Neural progenitor cell (in vitro differentiated cells): ENCODE measurements at regions not wholly inside any gene's neighbourhood (a gene's known extent, or its start where the extent isn't known, plus 50 kb on each side); places are given as distances from the start of the nearest gene placed in this dataset.

Experiments
- DNase-seq: peaks from one replicate; pipeline ENCODE4 v3.0.0-alpha.2; 2016; ENCODE audit warnings: low spot score
- H2AFZ ChIP-seq: fragments of 200-600 bp; sonication (generic); replicated peaks from 2 replicates; pipeline ENCODE4 v1.6.1; 2016; ENCODE audit warnings: antibody characterized with exemption
- H3F3A ChIP-seq: fragments of 200-600 bp; sonication (generic); 2 replicates; pipeline ENCODE4 v1.6.1; 2016; ENCODE audit warnings: antibody characterized with exemption, low read depth
- H3K27ac ChIP-seq: fragments of 200-600 bp; sonication (generic); 2 replicates; pipeline ENCODE4 v1.5.1; 2016; ENCODE audit warnings: mild to moderate bottlenecking
- H3K27me3 ChIP-seq: fragments of 200-600 bp; sonication (generic); 2 replicates; pipeline ENCODE4 v1.6.1; 2016; ENCODE audit warnings: mild to moderate bottlenecking, moderate library complexity
- H3K36me3 ChIP-seq: fragments of 200-600 bp; sonication (generic); 2 replicates; pipeline ENCODE4 v1.5.1; 2016
- H3K4me1 ChIP-seq: fragments of 200-600 bp; sonication (generic); 2 replicates; pipeline ENCODE4 v1.6.1; 2016; ENCODE audit warnings: mixed run types
- H3K4me2 ChIP-seq: fragments of 200-600 bp; sonication (generic); 2 replicates; pipeline ENCODE4 v1.6.1; 2016
- H3K4me3 ChIP-seq: fragments of 200-600 bp; sonication (generic); 2 replicates; pipeline ENCODE4 v1.5.1; 2016
- H3K79me2 ChIP-seq: fragments of 200-600 bp; sonication (generic); 2 replicates; pipeline ENCODE4 v1.6.1; 2016; ENCODE audit warnings: low read depth
- H3K9ac ChIP-seq: fragments of 200-600 bp; sonication (generic); 2 replicates; pipeline ENCODE4 v1.6.1; 2016
- H3K9me3 ChIP-seq: fragments of 200-600 bp; sonication (generic); 2 replicates; pipeline ENCODE4 v1.5.1; 2016; ENCODE audit warnings: low read depth
- H4K20me1 ChIP-seq: fragments of 200-600 bp; sonication (generic); 2 replicates; pipeline ENCODE4 v1.6.1; 2016; ENCODE audit warnings: low read depth
- H3K27ac Mint-ChIP-seq: 3 replicates; pipeline ENCODE4 v1.8.0; 2021; ENCODE audit warnings: mixed read lengths
- H3K27me3 Mint-ChIP-seq: 2 replicates; pipeline ENCODE4 v1.8.0; 2022; ENCODE audit warnings: low read depth, mild to moderate bottlenecking, inconsistent platforms, moderate library complexity, mixed read lengths; ENCODE audit not compliant: insufficient read depth
- H3K36me3 Mint-ChIP-seq: 3 replicates; pipeline ENCODE4 v1.8.0; 2021; ENCODE audit warnings: mixed read lengths
- H3K4me1 Mint-ChIP-seq: 3 replicates; pipeline ENCODE4 v1.8.0; 2021; ENCODE audit warnings: mixed read lengths
- H3K4me3 Mint-ChIP-seq: 3 replicates; pipeline ENCODE4 v1.8.0; 2021; ENCODE audit warnings: mild to moderate bottlenecking, moderate library complexity, mixed read lengths
- H3K9me3 Mint-ChIP-seq: 3 replicates; pipeline ENCODE4 v1.8.0; 2020; ENCODE audit warnings: mixed read lengths
- EZH2 ChIP-seq: fragments of 200-600 bp; sonication (generic); IDR thresholded peaks from 2 replicates; pipeline ENCODE4 v1.6.1; 2017; ENCODE audit warnings: antibody characterized with exemption, mild to moderate bottlenecking, moderate library complexity
- EZH2phosphoT487 ChIP-seq: fragments of 200-600 bp; sonication (generic); IDR thresholded peaks from 2 replicates; pipeline ENCODE4 v1.6.1; 2017; ENCODE audit warnings: antibody characterized with exemption
- TF ChIP-seq, protein P1 (sequence below): fragments of 200-600 bp; sonication (generic); IDR thresholded peaks from 2 replicates; pipeline ENCODE4 v1.5.1; 2017; ENCODE audit warnings: antibody characterized with exemption, mild to moderate bottlenecking

DNA sequence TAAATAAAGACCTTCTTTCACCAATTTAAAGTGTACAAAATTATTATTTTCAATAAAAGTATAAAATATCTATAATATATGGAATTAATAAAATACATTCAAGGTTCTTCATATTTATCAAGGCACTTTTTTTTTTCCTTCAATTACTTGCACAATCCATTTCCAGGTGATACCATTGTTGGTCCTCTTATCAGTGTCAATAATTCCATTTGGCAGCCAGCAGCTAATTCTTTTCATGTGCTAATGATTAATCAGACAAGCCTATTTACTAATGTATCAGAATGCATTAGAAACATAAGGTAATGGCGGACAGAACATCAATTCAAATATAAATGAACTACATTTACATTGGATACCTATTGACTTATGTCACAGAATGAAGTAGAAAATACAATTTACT lies 622.2 kb downstream of the TOX3 start:
- Histone ChIP-seq H4K20me1 (no peaks in the 10 kb centered on the region), H3K9ac (no peak overlapping the region), H3K4me2 (no peak overlapping the region), H3K79me2 (no peaks in the 10 kb centered on the region), H3K27me3 (no peaks in the 10 kb centered on the region), H3K9me3 (no peaks in the 10 kb centered on the region), H3K27ac (no peak overlapping the region), H2AFZ (no peak overlapping the region), H3K4me1 (no peaks in the 10 kb centered on the region), H3F3A (no peaks in the 10 kb centered on the region), H3K4me3 (no peak overlapping the region), H3K36me3 (no peaks in the 10 kb centered on the region)
- Mint-ChIP-seq H3K27me3 (peaks cover 3% of the 10 kb centered on the region), H3K9me3 (peaks cover 3% of the 10 kb centered on the region), H3K4me1 (peaks cover 12% of the 10 kb centered on the region), H3K27ac (no peak overlapping the region), H3K36me3 (no peaks in the 10 kb centered on the region), H3K4me3 (no peak overlapping the region)
- TF ChIP-seq, protein P1, sequence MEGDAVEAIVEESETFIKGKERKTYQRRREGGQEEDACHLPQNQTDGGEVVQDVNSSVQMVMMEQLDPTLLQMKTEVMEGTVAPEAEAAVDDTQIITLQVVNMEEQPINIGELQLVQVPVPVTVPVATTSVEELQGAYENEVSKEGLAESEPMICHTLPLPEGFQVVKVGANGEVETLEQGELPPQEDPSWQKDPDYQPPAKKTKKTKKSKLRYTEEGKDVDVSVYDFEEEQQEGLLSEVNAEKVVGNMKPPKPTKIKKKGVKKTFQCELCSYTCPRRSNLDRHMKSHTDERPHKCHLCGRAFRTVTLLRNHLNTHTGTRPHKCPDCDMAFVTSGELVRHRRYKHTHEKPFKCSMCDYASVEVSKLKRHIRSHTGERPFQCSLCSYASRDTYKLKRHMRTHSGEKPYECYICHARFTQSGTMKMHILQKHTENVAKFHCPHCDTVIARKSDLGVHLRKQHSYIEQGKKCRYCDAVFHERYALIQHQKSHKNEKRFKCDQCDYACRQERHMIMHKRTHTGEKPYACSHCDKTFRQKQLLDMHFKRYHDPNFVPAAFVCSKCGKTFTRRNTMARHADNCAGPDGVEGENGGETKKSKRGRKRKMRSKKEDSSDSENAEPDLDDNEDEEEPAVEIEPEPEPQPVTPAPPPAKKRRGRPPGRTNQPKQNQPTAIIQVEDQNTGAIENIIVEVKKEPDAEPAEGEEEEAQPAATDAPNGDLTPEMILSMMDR: no peak
- TF ChIP-seq EZH2phosphoT487 (no peak), EZH2 (no peak)
- DNase-seq: no peak

DNA sequence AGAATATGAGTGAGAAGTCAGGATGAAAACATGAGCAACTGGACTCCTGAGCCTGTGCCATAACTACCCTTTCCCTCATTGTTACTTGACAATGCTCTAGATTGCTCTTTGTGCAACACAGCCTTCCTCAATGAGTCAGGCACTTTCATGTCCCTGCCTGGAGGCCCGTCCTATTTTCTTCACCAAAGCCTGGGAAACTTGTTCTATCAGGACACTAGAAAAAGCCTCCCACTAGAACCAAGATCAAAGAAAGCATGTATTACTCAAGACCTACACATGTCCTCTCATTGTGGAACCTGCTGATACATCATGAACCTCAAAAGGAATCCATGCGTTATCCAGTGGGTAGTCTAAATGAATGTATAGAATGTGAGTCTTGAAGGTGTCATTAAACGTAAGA lies 624.5 kb downstream of the TOX3 start:
- H3K4me1 Mint-ChIP-seq: peaks cover 3% of the 10 kb centered on the region
- Histone ChIP-seq H3K79me2 (no peaks in the 10 kb centered on the region), H3K4me3 (no peak overlapping the region), H3K4me1 (no peaks in the 10 kb centered on the region), H3K4me2 (no peak overlapping the region), H3K9me3 (no peaks in the 10 kb centered on the region), H3K27ac (no peak overlapping the region), H4K20me1 (no peaks in the 10 kb centered on the region), H3F3A (no peaks in the 10 kb centered on the region), H2AFZ (no peak overlapping the region), H3K36me3 (no peaks in the 10 kb centered on the region), H3K9ac (no peak overlapping the region), H3K27me3 (no peaks in the 10 kb centered on the region)
- no peaks in the 10 kb centered on the region for H3K36me3 Mint-ChIP-seq
- no peak for DNase-seq
- H3K27me3 Mint-ChIP-seq: peaks cover 3% of the 10 kb centered on the region
- peaks cover 1% of the 10 kb centered on the region for H3K9me3 Mint-ChIP-seq
- H3K4me3 Mint-ChIP-seq: no peak overlapping the region
- H3K27ac Mint-ChIP-seq: no peak overlapping the region
- TF ChIP-seq, protein P1: no peak
- no peak for TF ChIP-seq EZH2
- no peak for TF ChIP-seq EZH2phosphoT487

DNA sequence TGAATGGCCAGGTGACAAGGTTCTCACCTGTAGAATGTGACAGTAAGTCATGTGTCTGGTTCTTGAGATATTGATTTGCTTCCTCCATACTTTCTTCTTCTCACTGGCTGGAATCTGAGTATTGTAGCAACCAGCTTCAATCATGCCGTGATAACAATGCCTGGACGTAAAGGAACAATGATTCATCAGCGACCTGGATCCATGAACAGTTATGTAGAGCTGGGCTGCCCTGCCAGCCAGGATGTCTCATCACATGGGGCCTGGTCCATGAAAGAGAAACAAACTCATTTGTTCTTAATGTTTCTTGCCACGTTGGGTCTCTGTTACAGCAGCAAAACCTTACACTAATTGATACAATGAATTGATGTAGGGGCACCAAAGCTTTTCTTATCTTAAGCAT lies 627.2 kb downstream of the TOX3 start:
- Histone ChIP-seq H3K4me3 (no peak overlapping the region), H3K79me2 (no peaks in the 10 kb centered on the region), H2AFZ (no peak overlapping the region), H3F3A (no peaks in the 10 kb centered on the region), H4K20me1 (no peaks in the 10 kb centered on the region), H3K4me1 (no peaks in the 10 kb centered on the region), H3K9me3 (no peaks in the 10 kb centered on the region), H3K4me2 (no peak overlapping the region), H3K36me3 (no peaks in the 10 kb centered on the region), H3K27me3 (no peaks in the 10 kb centered on the region), H3K27ac (no peak overlapping the region), H3K9ac (no peak overlapping the region)
- TF ChIP-seq, protein P1: no peak
- no peak for TF ChIP-seq EZH2
- no peak for TF ChIP-seq EZH2phosphoT487
- Mint-ChIP-seq H3K4me1 (peaks cover 7% of the 10 kb centered on the region), H3K4me3 (no peak overlapping the region), H3K27me3 (peaks cover 2% of the 10 kb centered on the region), H3K9me3 (no peaks in the 10 kb centered on the region), H3K27ac (no peak overlapping the region), H3K36me3 (no peaks in the 10 kb centered on the region)
- DNase-seq: no peak
